COLO829 (cell line): ENCODE measurements at regions not wholly inside any gene's neighbourhood (a gene's known extent, or its start where the extent isn't known, plus 50 kb on each side); places are given as distances from the start of the nearest gene placed in this dataset.

Experiments
- DNase-seq: peaks from one replicate; pipeline ENCODE4 v3.0.0; 2012; ENCODE audit warnings: low spot score

- DNase-seq = no peak
Measured at GRCh38 chr13:84445776-84446175, 563.5 kb upstream of the SLITRK1 start.

- no peak for DNase-seq
Measured at GRCh38 chr13:84443463-84443862, 561.2 kb upstream of the SLITRK1 start.

GRCh38 chr13:84439108-84439507 lies 556.8 kb upstream of the SLITRK1 start:
- no peak for DNase-seq

GRCh38 chr13:84433024-84433423 lies 550.8 kb upstream of the SLITRK1 start:
- DNase-seq = no peak

GRCh38 chr13:84431646-84432045 lies 549.4 kb upstream of the SLITRK1 start:
- no peak for DNase-seq

- no peak for DNase-seq
Measured at GRCh38 chr13:84430446-84430845, 548.2 kb upstream of the SLITRK1 start.

GRCh38 chr13:84430015-84430414 lies 547.7 kb upstream of the SLITRK1 start:
- DNase-seq = no peak

GRCh38 chr13:84418041-84418440 lies 535.8 kb upstream of the SLITRK1 start:
- DNase-seq = no peak

GRCh38 chr13:84417416-84417815 lies 535.1 kb upstream of the SLITRK1 start:
- DNase-seq = no peak

- no peak for DNase-seq
Measured at GRCh38 chr13:84413016-84413415, 530.7 kb upstream of the SLITRK1 start.

- DNase-seq = no peak
Measured at GRCh38 chr13:84405286-84405685, 523.0 kb upstream of the SLITRK1 start.

- peak; percentile 25 for DNase-seq
Measured at GRCh38 chr13:84400706-84401105, 518.4 kb upstream of the SLITRK1 start.

- no peak for DNase-seq
Measured at GRCh38 chr13:84399320-84400085, 517.2 kb upstream of the SLITRK1 start.

- DNase-seq = no peak
Measured at GRCh38 chr13:84393981-84394625, 511.8 kb upstream of the SLITRK1 start.

GRCh38 chr13:84380866-84381265 lies 498.6 kb upstream of the SLITRK1 start:
- DNase-seq = no peak

GRCh38 chr13:84377106-84377505 lies 494.8 kb upstream of the SLITRK1 start:
- DNase-seq = no peak

- no peak for DNase-seq
Measured at GRCh38 chr13:84366506-84366905, 484.2 kb upstream of the SLITRK1 start.

- no peak for DNase-seq
Measured at GRCh38 chr13:84362777-84363176, 480.5 kb upstream of the SLITRK1 start.

- DNase-seq = no peak
Measured at GRCh38 chr13:84360822-84361221, 478.5 kb upstream of the SLITRK1 start.

- no peak for DNase-seq
Measured at GRCh38 chr13:84358601-84359000, 476.3 kb upstream of the SLITRK1 start.

- no peak for DNase-seq
Measured at GRCh38 chr13:84352946-84353345, 470.7 kb upstream of the SLITRK1 start.

GRCh38 chr13:84339456-84339855 lies 457.2 kb upstream of the SLITRK1 start:
- DNase-seq = no peak

- DNase-seq = no peak
Measured at GRCh38 chr13:84332346-84332745, 450.1 kb upstream of the SLITRK1 start.

- no peak for DNase-seq
Measured at GRCh38 chr13:84315527-84315926, 433.3 kb upstream of the SLITRK1 start.
